ENCODE measurements at regions not wholly inside any gene's neighbourhood (a gene's known extent, or its start where the extent isn't known, plus 50 kb on each side); places are given as distances from the start of the nearest gene placed in this dataset.

- no peaks in the 10 kb centered on the region for H3K36me3 ChIP-seq (replicated peaks in 1 of 2; ENCODE audit: control extremely low read depth in 1 of 2, control insufficient read depth in 1 of 2, extremely low read depth in 1 of 2, insufficient read depth in 2 of 2, low read length in 1 of 2)
- H3K9me3 ChIP-seq (ENCODE audit: control extremely low read depth in 1 of 3, control insufficient read depth in 2 of 3, insufficient read depth in 1 of 3, low read length in 2 of 3) = peaks cover 0 to 24% (median 0%) of the 10 kb centered on the region in 3 donors
- ATAC-seq (ENCODE audit: low read depth) (no peak), DNase-seq (no peak)
- Mint-ChIP-seq H3K4me3 (no peak overlapping the region), H3K9me3 (ENCODE audit: insufficient read depth) (no peaks in the 10 kb centered on the region), H3K27me3 (peaks cover 15% of the 10 kb centered on the region), H3K4me1 (no peaks in the 10 kb centered on the region), H3K27ac (no peak overlapping the region)
- H3K4me3 ChIP-seq (ENCODE audit: control extremely low read depth in 1 of 5, extremely low read depth in 1 of 5, insufficient read depth in 1 of 5, low read depth in 2 of 5, low read length in 4 of 5) = no peak overlapping the region
- intact Hi-C loops (cut with micrococcal nuclease) = no loop called here
- TF ChIP-seq EZH2 (IDR thresholded peaks at IDR 0.05; ENCODE audit: borderline replicate concordance, insufficient read depth, low read depth, low read length, poor library complexity, severe bottlenecking) = no peak
- no peak for TF ChIP-seq CTCF (IDR thresholded peaks at IDR 0.05)
- H3K27ac ChIP-seq (ENCODE audit: low read length in 2 of 2) = no peak overlapping the region
- H4K20me1 ChIP-seq (ENCODE audit: control insufficient read depth, insufficient read depth, low read length, poor library complexity, severe bottlenecking) = no peaks in the 10 kb centered on the region
- H3K79me2 ChIP-seq (ENCODE audit: control insufficient read depth, insufficient read depth, low read length) = no peaks in the 10 kb centered on the region
- no peaks in the 10 kb centered on the region for H3K4me1 ChIP-seq (ENCODE audit: control insufficient read depth in 2 of 2, insufficient read depth in 2 of 2, low read length in 2 of 2)
- ChIA-PET POLR2A (no interaction called here), CTCF (no interaction called here)
- H3K4me2 ChIP-seq (replicated peaks; ENCODE audit: low read depth, low read length, poor library complexity, severe bottlenecking) = no peak overlapping the region
- H3K9ac ChIP-seq (ENCODE audit: low read length) = no peak overlapping the region
- H2AFZ ChIP-seq (ENCODE audit: insufficient read depth, low read depth, low read length, poor library complexity, severe bottlenecking) = no peak overlapping the region
- H3K27me3 ChIP-seq (replicated peaks in 1 of 4; ENCODE audit: control extremely low read depth in 1 of 4, control insufficient read depth in 3 of 4, insufficient read depth in 4 of 4, low read length in 3 of 4) = no peaks in the 10 kb centered on the region
- WGBS (ENCODE audit: insufficient coverage) = 91% methylated on average over 10 of the region's 16 CpGs
Observed at GRCh38 chr15:77781151-77781945, 148.6 kb upstream of the LINGO1 start.

GRCh38 chr15:77778802-77779201 is 146.1 kb upstream of the LINGO1 start:
- no peak overlapping the region for H2AFZ ChIP-seq (ENCODE audit: insufficient read depth, low read depth, low read length, poor library complexity, severe bottlenecking)
- H3K4me1 ChIP-seq (ENCODE audit: control insufficient read depth in 2 of 2, insufficient read depth in 2 of 2, low read length in 2 of 2) = no peaks in the 10 kb centered on the region
- H3K4me1 Mint-ChIP-seq = no peaks in the 10 kb centered on the region
- H3K27me3 ChIP-seq (replicated peaks in 1 of 4; ENCODE audit: control extremely low read depth in 1 of 4, control insufficient read depth in 3 of 4, insufficient read depth in 4 of 4, low read length in 3 of 4) = no peaks in the 10 kb centered on the region
- WGBS (ENCODE audit: insufficient coverage) = 89% methylated on average over 5 of the region's 5 CpGs
- no peak for DNase-seq
- no peak overlapping the region for H3K9ac ChIP-seq (ENCODE audit: low read length)
- no peak overlapping the region for H3K4me2 ChIP-seq (replicated peaks; ENCODE audit: low read depth, low read length, poor library complexity, severe bottlenecking)
- H4K20me1 ChIP-seq (ENCODE audit: control insufficient read depth, insufficient read depth, low read length, poor library complexity, severe bottlenecking) = no peaks in the 10 kb centered on the region
- no peaks in the 10 kb centered on the region for H3K9me3 Mint-ChIP-seq (ENCODE audit: insufficient read depth)
- H3K9me3 ChIP-seq (ENCODE audit: control extremely low read depth in 1 of 3, control insufficient read depth in 2 of 3, insufficient read depth in 1 of 3, low read length in 2 of 3) = peaks cover 0 to 24% (median 0%) of the 10 kb centered on the region in 3 donors
- H3K79me2 ChIP-seq (ENCODE audit: control insufficient read depth, insufficient read depth, low read length) = no peaks in the 10 kb centered on the region
- H3K36me3 ChIP-seq (replicated peaks in 1 of 2; ENCODE audit: control extremely low read depth in 1 of 2, control insufficient read depth in 1 of 2, extremely low read depth in 1 of 2, insufficient read depth in 2 of 2, low read length in 1 of 2) = no peaks in the 10 kb centered on the region
- H3K4me3 ChIP-seq (ENCODE audit: control extremely low read depth in 1 of 5, extremely low read depth in 1 of 5, insufficient read depth in 1 of 5, low read depth in 2 of 5, low read length in 4 of 5) = no peak overlapping the region
- intact Hi-C loops (cut with micrococcal nuclease) = no loop called here
- peaks cover 9% of the 10 kb centered on the region for H3K27me3 Mint-ChIP-seq
- no peak overlapping the region for H3K4me3 Mint-ChIP-seq
- ATAC-seq (ENCODE audit: low read depth) = no peak
- no peak overlapping the region for H3K27ac ChIP-seq (ENCODE audit: low read length in 2 of 2)
- H3K27ac Mint-ChIP-seq = no peak overlapping the region
- ChIA-PET POLR2A (no interaction called here), CTCF (no interaction called here)
- TF ChIP-seq CTCF (IDR thresholded peaks at IDR 0.05) (no peak), EZH2 (IDR thresholded peaks at IDR 0.05; ENCODE audit: borderline replicate concordance, insufficient read depth, low read depth, low read length, poor library complexity, severe bottlenecking) (no peak)

Data from B cell (primary cell).